ENCODE measurements at regions not wholly inside any gene's neighbourhood (a gene's known extent, or its start where the extent isn't known, plus 50 kb on each side); places are given as distances from the start of the nearest gene placed in this dataset.

GRCh38 chr21:38082936-38083485 lies 166.8 kb upstream of the KCNJ6 start:
- TF ChIP-seq CTCF (IDR thresholded peaks at IDR 0.05): no peak
- TF ChIP-seq EP300 (IDR thresholded peaks at IDR 0.05): no peak

Measured in stomach (tissue), 4 donors.